AG04450 (cell line): ENCODE measurements at regions not wholly inside any gene's neighbourhood (a gene's known extent, or its start where the extent isn't known, plus 50 kb on each side); places are given as distances from the start of the nearest gene placed in this dataset.

Experiments used
- CTCF ChIA-PET: fragments of 300-600, 350-600 bp; formaldehyde crosslinking; extraction: SDS; loops from one replicate; lab custom pipeline; 2022; ENCODE audit warnings: antibody characterized with exemption, inconsistent platforms; lab: Charles Lee
- POLR2A ChIA-PET: fragments of 350-600 bp; formaldehyde crosslinking; extraction: SDS; loops from one replicate; lab custom pipeline; 2021; ENCODE audit warnings: antibody characterized with exemption, inconsistent platforms; lab: Yijun Ruan, JAX
- DNase-seq: peaks from one replicate; pipeline ENCODE4 v3.0.0-alpha.2; 2011; ENCODE audit warnings: low read depth, low spot score
- H3K27ac ChIP-seq: one replicate; pipeline ENCODE4 v1.5.1; 2012; ENCODE audit warnings: low read depth, low read length, control low read depth
- H3K27me3 ChIP-seq: one replicate; pipeline ENCODE4 v1.6.0; 2012; ENCODE audit warnings: low read length; ENCODE audit not compliant: control insufficient read depth, insufficient read depth
- H3K4me3 ChIP-seq: 2 replicates; pipeline ENCODE4 v1.5.1; 2011; ENCODE audit warnings: mild to moderate bottlenecking, low read depth, low read length, control low read depth
- H3K9me3 ChIP-seq: 2 replicates; pipeline ENCODE4 v1.5.1; 2012; ENCODE audit warnings: low read length; ENCODE audit not compliant: control insufficient read depth, insufficient read depth
- TF ChIP-seq, protein P1 (sequence below): IDR thresholded peaks from 2 replicates; pipeline ENCODE4 v1.5.1; 2011; ENCODE audit warnings: low read depth, low read length, control low read depth, inconsistent platforms

DNA sequence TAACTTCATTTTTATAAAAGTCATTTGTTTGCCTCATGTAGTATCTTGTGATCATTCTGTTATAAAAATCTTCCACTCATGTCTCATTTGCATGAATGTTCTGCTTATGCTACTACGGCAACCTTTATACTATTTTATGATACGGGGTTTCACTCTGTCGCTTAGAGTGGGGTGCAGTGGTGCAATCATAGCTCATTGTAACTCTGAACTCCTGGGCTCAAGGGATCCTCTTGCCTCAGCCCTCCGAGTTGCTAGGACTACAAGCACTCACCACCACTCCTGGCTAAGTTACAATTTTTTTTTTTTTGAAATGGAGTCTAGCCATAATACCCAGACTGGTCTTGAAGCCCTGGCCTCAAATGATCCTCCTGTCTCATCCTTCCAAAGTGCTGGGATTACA is 154.4 kb upstream of the PREP start:
- Histone ChIP-seq H3K27me3 (no peaks in the 10 kb centered on the region), H3K27ac (no peak overlapping the region), H3K4me3 (no peak overlapping the region), H3K9me3 (no peaks in the 10 kb centered on the region)
- TF ChIP-seq, protein P1, sequence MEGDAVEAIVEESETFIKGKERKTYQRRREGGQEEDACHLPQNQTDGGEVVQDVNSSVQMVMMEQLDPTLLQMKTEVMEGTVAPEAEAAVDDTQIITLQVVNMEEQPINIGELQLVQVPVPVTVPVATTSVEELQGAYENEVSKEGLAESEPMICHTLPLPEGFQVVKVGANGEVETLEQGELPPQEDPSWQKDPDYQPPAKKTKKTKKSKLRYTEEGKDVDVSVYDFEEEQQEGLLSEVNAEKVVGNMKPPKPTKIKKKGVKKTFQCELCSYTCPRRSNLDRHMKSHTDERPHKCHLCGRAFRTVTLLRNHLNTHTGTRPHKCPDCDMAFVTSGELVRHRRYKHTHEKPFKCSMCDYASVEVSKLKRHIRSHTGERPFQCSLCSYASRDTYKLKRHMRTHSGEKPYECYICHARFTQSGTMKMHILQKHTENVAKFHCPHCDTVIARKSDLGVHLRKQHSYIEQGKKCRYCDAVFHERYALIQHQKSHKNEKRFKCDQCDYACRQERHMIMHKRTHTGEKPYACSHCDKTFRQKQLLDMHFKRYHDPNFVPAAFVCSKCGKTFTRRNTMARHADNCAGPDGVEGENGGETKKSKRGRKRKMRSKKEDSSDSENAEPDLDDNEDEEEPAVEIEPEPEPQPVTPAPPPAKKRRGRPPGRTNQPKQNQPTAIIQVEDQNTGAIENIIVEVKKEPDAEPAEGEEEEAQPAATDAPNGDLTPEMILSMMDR, result no peak
- ChIA-PET CTCF (no interaction called here), POLR2A (no interaction called here)
- DNase-seq, result no peak

DNA sequence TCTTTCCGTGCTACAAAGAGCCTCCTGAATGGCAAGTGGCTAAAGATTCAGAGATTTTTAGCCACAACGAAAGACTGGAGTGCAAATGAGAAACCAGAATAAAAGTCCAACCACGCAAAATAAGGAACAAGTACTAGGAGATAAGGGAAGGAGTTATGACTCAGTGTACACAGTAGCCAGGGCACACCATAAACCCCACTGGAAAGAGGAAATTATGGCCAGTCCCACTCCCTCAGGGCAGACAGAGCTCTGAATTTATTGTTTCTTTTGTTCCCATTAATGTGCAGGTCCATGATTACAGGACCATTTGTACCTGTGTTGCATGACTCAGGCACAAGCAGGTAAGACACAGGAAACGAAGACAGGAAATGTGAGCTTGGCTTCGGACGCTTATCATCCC is 150.3 kb upstream of the PREP start:
- Histone ChIP-seq H3K27ac (no peak overlapping the region), H3K27me3 (no peaks in the 10 kb centered on the region), H3K9me3 (no peaks in the 10 kb centered on the region), H3K4me3 (no peak overlapping the region)
- ChIA-PET CTCF (interaction anchor here (1.0 kb wide), 1 partner anchor 670 kb away, joined by 3 read pairs; no protein-coding TSS in a partner anchor), POLR2A (no interaction called here)
- TF ChIP-seq, protein P1, result no peak
- DNase-seq, result no peak

DNA sequence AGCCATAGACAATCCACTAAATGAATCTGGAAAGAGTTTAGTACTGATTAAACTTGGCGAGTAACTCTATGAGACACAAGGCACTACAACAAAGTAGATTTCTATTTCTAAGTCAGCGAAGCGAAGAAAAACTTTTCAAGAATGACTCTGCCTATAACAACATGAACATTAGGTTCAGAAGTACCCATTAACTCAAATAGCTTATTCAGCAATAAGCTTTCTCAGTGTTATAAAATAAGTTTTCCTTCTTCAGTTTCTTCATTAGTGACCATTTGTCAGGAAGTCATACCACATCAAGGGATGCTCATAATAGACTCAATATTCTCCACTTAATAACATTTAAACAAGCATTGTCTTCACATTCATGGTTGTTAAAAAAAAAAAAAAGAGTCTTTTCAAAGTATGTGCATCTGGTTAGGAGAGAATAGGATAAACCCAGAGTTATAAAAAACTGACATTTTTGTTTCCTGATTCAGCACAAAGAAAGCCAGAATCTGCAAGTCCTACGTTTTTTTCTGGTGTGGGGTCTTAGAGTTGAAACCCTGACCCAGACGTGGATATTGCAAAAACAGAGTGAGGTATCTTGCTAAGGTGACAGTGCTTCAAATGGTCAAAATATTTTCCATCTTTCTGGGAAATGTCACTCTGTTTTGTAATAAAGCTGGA is 148.2 kb upstream of the PREP start:
- no peak for DNase-seq
- no peak overlapping the region for H3K4me3 ChIP-seq
- no peak overlapping the region for H3K27ac ChIP-seq
- ChIA-PET POLR2A (no interaction called here), CTCF (no interaction called here)
- H3K9me3 ChIP-seq, result no peaks in the 10 kb centered on the region
- TF ChIP-seq, protein P1, result no peak
- H3K27me3 ChIP-seq, result no peaks in the 10 kb centered on the region

DNA sequence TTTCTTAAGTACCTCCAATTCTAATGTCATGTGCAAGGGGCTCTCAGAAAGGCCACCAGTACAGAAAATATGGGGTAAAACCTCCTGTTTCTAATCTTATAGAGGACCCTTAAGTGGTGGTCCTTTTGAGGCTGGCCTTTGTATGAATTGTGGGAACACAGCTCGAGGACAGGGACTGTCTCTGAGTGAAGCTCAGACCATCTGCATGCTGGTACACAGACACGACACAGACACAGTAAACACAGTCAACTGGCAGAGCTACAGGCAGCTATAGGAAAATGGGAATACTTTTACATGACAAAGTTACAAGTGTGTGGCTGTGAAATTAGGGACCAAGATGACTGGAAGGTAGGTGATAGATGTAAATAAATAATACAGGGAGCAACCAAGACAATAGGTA is 143.9 kb upstream of the PREP start:
- Histone ChIP-seq H3K27ac (no peak overlapping the region), H3K27me3 (no peaks in the 10 kb centered on the region), H3K9me3 (no peaks in the 10 kb centered on the region), H3K4me3 (no peak overlapping the region)
- ChIA-PET POLR2A (no interaction called here), CTCF (no interaction called here)
- TF ChIP-seq, protein P1, result no peak
- DNase-seq, result no peak

DNA sequence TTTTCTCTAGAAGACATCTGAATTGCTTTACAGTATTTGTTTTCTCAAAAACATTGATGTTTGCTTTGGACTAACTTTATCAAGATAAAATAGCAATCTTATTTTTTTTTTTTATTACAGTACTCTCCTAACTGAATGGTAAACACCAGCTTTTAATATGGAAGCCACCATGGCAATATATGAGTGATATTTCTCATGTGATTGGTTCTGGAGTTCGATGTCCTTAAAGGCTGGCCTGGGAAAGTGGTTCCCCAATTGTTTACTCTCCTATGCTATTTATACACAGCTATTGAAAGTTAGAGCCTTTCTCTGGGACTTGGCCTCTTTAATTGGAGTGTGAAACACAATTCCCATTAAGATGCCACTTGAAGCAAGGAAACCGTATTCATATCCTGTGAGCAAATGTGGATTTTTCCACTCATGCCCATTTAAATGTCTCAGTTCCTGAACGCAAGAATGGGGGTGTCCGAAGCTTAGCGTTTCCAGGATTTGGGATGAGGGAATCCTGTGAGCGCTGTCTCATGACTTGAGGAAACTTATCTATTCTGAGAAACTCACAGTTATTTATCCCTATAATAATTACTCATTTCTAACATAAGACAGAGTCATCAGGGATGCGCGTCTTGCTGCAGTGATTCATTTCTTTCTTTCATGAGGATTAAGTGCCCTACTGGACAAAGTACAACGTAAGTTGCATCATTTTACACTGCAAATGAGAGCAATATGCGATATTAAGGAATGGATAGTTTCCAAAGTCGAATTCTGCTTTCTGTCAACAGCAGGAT is 143.3 kb upstream of the PREP start:
- H3K27ac ChIP-seq, result no peak overlapping the region
- DNase-seq, result no peak
- H3K4me3 ChIP-seq, result no peak overlapping the region
- ChIA-PET POLR2A (no interaction called here), CTCF (interaction anchor here (0.6 kb wide), 1 partner anchor 19 kb away, joined by 3 read pairs; no protein-coding TSS in a partner anchor)
- TF ChIP-seq, protein P1, result no peak
- H3K9me3 ChIP-seq, result no peaks in the 10 kb centered on the region
- H3K27me3 ChIP-seq, result no peaks in the 10 kb centered on the region
